ENCODE measurements at regions not wholly inside any gene's neighbourhood (a gene's known extent, or its start where the extent isn't known, plus 50 kb on each side); places are given as distances from the start of the nearest gene placed in this dataset.
"Not testable (repeated sequence)": the region's sequence is repeated elsewhere in the genome, so short reads cannot be mapped to it uniquely, and the experiment has no call there.

DNA sequence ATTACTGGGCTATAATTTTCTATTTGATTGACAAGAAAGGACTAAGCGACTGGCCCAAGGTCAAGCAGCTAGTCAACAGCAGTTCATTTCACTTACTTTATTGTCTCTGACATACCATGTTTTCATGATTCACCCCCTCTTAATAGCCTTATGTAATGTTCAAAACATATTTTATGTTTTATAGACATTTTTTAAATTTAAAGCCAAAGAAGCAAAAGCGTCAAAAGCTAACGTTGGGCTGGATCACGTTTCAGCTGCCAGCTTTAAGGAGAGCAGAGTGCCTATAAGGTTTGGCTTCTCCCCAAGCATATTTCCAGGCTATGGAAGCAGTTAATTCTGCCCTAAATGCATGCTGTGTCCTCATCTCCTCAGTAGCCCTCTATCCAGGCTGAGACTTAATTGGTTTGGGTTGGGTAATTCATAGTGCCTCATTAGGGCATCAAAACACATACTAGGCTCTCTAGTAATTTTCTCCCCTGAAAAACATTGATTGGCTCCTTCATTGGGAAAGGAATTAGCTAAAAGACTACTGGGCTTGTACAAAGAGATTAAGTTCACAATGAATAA lies 94.8 kb upstream of the CREB1 start:
- H3K36me3 ChIP-seq: no peaks in the 10 kb centered on the region
- intact Hi-C loops (cut with micrococcal nuclease): no loop called here
- DNase-seq: no peak
- no peak overlapping the region for H3K4me3 ChIP-seq
- no peaks in the 10 kb centered on the region for H3K4me1 ChIP-seq
- H3K9me3 ChIP-seq (replicated peaks): no peaks in the 10 kb centered on the region
- no peak overlapping the region for H3K27ac ChIP-seq (replicated peaks)
- TF ChIP-seq, protein P1, sequence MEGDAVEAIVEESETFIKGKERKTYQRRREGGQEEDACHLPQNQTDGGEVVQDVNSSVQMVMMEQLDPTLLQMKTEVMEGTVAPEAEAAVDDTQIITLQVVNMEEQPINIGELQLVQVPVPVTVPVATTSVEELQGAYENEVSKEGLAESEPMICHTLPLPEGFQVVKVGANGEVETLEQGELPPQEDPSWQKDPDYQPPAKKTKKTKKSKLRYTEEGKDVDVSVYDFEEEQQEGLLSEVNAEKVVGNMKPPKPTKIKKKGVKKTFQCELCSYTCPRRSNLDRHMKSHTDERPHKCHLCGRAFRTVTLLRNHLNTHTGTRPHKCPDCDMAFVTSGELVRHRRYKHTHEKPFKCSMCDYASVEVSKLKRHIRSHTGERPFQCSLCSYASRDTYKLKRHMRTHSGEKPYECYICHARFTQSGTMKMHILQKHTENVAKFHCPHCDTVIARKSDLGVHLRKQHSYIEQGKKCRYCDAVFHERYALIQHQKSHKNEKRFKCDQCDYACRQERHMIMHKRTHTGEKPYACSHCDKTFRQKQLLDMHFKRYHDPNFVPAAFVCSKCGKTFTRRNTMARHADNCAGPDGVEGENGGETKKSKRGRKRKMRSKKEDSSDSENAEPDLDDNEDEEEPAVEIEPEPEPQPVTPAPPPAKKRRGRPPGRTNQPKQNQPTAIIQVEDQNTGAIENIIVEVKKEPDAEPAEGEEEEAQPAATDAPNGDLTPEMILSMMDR (IDR thresholded peaks at IDR 0.05; ENCODE audit: borderline replicate concordance): no peak
- no peaks in the 10 kb centered on the region for H3K27me3 ChIP-seq (ENCODE audit: low read depth)

GRCh38 chr2:207437136-207437523 lies 92.6 kb upstream of the CREB1 start:
- no peak for DNase-seq
- no peaks in the 10 kb centered on the region for H3K36me3 ChIP-seq
- H3K27ac ChIP-seq (replicated peaks): no peak overlapping the region
- no peaks in the 10 kb centered on the region for H3K27me3 ChIP-seq (ENCODE audit: low read depth)
- H3K4me1 ChIP-seq: no peaks in the 10 kb centered on the region
- H3K4me3 ChIP-seq: no peak overlapping the region
- H3K9me3 ChIP-seq (replicated peaks): no peaks in the 10 kb centered on the region
- TF ChIP-seq, protein P1 (IDR thresholded peaks at IDR 0.05; ENCODE audit: borderline replicate concordance): no peak
- intact Hi-C loops (cut with micrococcal nuclease): no loop called here

- Histone ChIP-seq H3K4me1 (no peaks in the 10 kb centered on the region), H3K36me3 (no peaks in the 10 kb centered on the region), H3K4me3 (no peak overlapping the region), H3K9me3 (replicated peaks) (no peaks in the 10 kb centered on the region), H3K27ac (replicated peaks) (no peak overlapping the region), H3K27me3 (ENCODE audit: low read depth) (no peaks in the 10 kb centered on the region)
- no peak for DNase-seq
- TF ChIP-seq, protein P1 (IDR thresholded peaks at IDR 0.05; ENCODE audit: borderline replicate concordance): no peak
- intact Hi-C loops (cut with micrococcal nuclease): no loop called here
Measured at GRCh38 chr2:207437524-207438143, 92.1 kb upstream of the CREB1 start.

GRCh38 chr2:207438414-207439126 lies 91.2 kb upstream of the CREB1 start:
- H3K9me3 ChIP-seq (replicated peaks): no peaks in the 10 kb centered on the region
- H3K4me3 ChIP-seq: no peak overlapping the region
- H3K27me3 ChIP-seq (ENCODE audit: low read depth): no peaks in the 10 kb centered on the region
- H3K4me1 ChIP-seq: no peaks in the 10 kb centered on the region
- no peak for DNase-seq
- no peak overlapping the region for H3K27ac ChIP-seq (replicated peaks)
- H3K36me3 ChIP-seq: no peaks in the 10 kb centered on the region
- TF ChIP-seq, protein P1 (IDR thresholded peaks at IDR 0.05; ENCODE audit: borderline replicate concordance): no peak
- intact Hi-C loops (cut with micrococcal nuclease): no loop called here

- H3K36me3 ChIP-seq; intact Hi-C loops (cut with micrococcal nuclease); H3K27ac ChIP-seq (replicated peaks); H3K9me3 ChIP-seq (replicated peaks); H3K4me1 ChIP-seq; DNase-seq; H3K4me3 ChIP-seq; H3K27me3 ChIP-seq (ENCODE audit: low read depth): not testable (repeated sequence)
Measured at GRCh38 chr2:207439881-207440280, 89.9 kb upstream of the CREB1 start.

DNA sequence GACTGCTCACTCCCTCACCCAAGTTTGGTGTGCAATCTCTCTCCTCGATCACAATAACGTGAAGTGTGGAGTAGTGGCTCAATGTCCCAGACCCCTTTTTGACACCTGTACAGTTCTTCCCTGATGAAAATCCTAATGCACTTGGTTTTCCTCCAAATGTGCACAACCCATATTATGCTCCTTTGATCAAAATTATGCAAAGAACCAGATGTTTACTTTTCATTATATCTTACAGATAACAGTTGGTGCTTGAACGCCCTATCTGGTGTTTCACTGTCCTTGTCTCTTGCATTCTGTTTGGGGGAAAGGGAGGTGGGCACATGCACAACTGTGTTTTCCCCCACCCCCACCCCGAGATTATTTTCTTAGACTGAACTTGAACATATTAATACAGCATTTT lies 85.0 kb upstream of the CREB1 start:
- intact Hi-C loops (cut with micrococcal nuclease): no loop called here
- H3K4me3 ChIP-seq: no peak overlapping the region
- no peaks in the 10 kb centered on the region for H3K4me1 ChIP-seq
- H3K27me3 ChIP-seq (ENCODE audit: low read depth): no peaks in the 10 kb centered on the region
- H3K36me3 ChIP-seq: no peaks in the 10 kb centered on the region
- no peak overlapping the region for H3K27ac ChIP-seq (replicated peaks)
- TF ChIP-seq, protein P1 (IDR thresholded peaks at IDR 0.05; ENCODE audit: borderline replicate concordance): no peak
- H3K9me3 ChIP-seq (replicated peaks): no peaks in the 10 kb centered on the region
- no peak for DNase-seq
